GM18507 (cell line): ENCODE measurements at regions not wholly inside any gene's neighbourhood (a gene's known extent, or its start where the extent isn't known, plus 50 kb on each side); places are given as distances from the start of the nearest gene placed in this dataset.

Experiments used
- DNase-seq: peaks from one replicate; pipeline ENCODE4 v3.0.0; 2011; ENCODE audit warnings: low read depth; ENCODE audit not compliant: insufficient read length; ENCODE audit errors: extremely low spot score
- FAIRE-seq: peaks from 2 replicates; lab custom pipeline; 2011; peaks lifted over from hg19 to GRCh38; lab: Jason Lieb, UNC

DNA sequence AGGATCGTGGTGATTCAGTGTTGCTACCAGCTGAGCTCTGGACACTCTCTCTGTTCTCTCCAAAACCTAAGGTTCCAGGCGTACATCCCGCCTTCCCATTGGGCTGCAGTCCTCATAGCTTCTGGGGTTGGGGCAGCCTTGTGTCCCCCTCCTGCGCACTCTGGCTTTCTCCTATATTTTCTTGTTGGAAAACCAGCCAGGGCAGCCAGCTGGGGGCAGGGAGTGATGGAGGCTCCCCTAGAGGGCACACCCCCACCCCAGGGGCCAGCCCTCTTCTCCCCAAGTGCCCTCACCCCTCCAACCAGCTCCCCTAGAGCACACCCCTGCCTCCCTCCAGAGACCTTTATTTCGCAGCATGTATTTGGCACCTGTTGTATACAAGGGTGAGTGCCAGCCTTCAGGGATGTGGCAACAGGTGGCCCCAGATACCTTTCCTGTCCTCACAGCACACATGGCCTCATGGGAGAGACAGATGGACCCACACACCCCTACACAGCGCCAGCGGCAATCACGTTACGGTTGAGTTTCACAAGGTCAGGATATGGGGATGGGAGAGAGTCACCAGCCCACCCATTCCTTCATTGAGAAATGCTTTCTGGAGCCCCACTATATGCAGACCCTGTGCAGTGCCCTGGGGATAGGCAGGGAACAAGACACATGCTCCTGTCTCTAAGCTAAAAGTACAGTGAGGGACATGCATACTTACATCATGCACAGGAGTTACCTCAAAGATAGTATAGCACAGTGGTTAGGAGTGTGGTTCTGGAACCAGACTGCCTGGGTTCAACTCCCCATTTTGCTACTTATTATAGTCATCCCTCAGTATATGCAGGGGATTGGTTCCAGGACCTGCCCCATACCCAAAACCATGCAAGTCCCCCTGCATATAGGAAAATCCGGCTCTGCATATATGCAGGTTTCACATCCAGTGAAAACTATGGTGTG lies 141.1 kb downstream of the PHETA1 start:
- FAIRE-seq (no peak), DNase-seq (no peak)

DNA sequence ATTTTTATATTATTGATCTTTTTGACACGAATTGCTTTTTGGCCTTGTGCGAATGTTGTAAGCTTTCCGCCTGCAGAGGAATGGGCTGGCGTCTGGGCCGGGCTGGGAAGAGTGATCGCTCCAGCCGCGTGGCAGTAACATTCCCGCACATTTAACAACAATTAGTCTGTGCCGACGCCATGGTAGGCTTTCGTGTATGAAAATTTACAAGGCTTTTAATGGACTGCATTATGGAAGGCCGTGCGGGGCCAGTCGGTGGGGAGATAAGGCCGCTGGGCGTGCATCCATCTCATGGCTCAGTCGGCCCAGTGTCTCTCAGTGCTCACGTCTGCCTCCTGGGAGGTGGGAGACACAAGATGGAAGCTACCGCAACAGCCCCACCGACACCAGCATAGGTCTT lies 142.2 kb downstream of the PHETA1 start:
- FAIRE-seq (no peak), DNase-seq (no peak)

DNA sequence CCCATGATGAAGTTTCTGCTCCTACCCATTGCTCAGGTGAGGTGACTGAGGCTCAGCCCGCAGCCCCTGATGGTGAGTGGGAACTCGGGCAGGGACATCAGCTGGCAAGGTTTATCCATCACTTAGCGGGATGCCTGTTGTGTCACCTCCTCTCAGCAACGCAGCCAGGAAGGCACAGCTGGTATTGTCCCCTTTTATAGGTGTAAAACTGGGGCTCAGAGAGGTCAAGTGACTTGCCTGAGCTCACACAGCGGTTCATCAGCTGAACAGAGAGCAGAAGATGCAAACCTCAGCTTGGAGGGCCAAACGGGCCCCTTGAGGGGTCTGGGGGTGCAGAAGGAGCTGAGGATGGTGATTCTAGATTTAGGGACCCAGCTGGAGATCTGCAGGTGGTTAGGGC lies 143.6 kb downstream of the PHETA1 start:
- DNase-seq (no peak), FAIRE-seq (no peak)

DNA sequence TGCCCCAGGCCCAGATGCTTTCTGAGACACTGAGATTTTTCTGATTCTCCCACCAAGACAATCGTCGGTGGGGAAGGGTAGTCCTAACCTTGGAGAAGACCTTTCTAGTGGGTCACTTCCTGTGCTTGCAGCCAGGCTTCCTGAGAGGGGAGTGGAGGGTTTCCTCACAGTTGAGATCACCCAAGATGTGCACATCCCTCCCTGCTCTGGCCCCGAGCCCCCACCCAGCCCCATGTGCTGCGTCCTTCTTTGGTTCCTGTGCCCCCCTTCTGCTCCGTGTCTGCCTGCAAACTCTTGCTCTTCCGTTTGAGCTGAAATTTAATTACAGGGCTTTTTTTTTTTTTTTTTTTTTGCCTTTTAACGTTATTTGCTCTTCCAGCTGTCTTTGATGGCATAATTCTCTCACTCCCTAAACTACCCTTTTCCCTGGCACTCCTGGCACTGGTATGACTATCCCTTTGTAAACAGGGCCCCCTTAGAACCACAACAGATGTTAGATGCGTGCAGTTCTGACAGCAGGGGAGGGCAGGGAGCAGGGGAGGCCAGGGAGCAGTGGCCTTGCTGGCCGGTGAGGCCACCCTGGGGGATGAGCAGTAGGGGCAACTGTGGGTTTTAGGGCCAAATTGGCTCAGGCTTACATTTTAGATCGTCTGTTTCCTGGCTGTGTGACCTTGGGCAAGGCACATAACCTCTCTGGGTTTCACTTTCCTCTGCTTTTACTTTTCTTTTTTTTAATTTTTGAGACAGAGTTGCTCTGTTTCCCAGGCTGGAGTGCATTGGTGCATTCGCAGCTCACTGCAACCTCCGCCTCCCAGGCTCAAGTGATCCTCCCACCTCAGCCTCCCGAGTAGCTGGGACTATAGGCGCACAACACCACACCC lies 144.5 kb downstream of the PHETA1 start:
- no peak for FAIRE-seq

DNA sequence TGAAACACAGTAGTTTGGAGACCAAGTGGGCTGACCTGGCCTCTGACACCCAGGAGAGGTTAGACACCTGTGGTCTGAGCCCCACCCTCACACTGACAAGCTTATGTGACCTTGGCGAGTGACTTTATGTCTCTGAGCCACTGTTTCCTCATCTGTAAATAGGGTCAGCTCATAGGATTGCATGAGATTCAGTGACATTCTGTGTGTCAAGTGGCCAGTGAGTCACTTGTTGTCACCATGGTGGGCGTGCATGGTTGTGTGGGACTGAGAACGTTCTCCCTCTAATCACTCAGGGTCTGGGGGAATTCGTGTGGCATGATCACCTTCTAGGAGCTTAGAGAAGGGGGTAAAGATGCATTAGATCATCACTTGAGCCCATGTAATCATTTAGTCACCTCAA lies 146.4 kb downstream of the PHETA1 start:
- FAIRE-seq (no peak), DNase-seq (no peak)

More for the DNA sequence above, 144.5 kb downstream of the PHETA1 start:
- no peak for DNase-seq

DNA sequence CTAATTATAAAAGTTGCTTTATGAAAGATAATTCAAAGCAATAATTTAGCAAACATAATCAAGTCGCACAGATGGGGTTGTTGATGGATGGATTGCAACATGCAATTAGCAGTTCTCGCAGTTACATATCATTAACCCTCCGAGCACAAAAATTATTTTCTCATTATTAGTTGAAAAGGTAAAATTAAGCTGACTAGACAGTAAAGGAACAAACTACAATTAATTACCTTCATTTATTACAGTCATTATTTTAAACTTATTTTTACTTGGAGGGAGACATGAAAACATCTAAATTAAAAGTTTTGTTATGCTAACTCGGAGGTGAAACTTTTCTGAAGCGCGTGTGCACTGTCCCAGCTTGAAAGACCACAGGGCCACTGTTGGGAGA lies 146.9 kb downstream of the PHETA1 start:
- no peak for FAIRE-seq
- no peak for DNase-seq

DNA sequence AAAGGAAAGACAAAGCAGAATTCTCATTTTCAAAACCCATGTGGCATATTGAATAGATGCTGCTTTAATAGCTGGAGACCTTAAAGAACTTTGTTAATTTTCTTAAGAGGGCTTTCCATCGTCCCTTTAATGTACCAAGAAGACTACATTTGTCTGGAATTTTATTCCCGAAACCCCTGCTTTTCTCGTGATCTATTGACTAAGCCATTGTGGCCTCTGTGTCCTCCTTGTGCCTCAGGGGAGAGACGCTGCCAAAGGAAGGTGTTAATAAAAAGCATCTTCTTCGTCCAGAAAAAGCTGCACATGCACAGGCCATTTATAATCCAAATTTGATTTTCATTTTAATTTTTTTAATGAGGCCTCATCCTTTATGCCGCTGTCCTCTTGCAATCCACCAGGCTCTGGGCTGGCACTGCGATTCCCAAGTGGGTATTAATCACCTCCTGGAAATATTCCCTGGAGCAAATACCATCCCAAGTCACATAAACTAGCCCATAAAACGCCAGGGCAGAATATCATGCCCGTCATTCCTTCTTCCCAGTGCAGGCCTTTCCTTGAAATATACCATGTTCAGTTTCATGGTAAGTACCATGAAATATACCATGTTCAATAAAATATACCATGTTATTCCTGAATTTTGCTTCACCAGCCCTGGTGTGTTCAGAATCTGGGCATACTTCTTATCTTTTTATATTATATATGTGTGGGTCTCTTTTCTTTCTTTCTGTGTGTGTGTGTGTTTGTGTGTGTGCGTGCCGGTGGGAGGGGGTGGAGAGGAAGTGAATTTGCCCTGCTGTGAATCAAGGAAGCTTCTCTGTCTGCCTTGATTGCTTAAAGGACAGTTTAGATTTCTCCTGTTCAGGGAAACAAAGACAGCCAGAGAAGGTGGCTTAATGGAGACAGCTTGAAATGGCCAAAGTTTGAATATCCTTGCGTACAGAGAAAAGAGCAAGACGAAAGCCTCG lies 147.6 kb downstream of the PHETA1 start:
- DNase-seq (no peak), FAIRE-seq (no peak)

DNA sequence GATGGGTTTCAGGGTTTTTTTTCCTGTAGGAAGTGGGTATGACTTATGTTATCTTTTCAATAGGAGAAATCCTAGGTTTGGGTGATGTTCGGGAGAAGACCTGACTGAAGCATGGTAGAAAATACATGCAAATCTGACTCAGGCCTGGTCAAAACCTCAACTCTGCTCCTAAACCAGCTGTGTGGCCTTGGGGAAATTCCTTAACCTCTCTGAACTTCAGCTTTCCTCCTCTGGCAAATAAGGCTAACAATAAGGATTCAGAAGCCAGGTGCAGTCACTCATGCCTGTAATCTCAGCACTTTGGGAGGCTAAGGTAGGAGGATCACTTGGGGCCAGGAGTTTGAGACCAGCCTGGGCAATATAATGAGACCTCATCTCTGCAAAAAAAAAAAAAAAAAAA lies 148.5 kb downstream of the PHETA1 start:
- FAIRE-seq: no peak
- no peak for DNase-seq

DNA sequence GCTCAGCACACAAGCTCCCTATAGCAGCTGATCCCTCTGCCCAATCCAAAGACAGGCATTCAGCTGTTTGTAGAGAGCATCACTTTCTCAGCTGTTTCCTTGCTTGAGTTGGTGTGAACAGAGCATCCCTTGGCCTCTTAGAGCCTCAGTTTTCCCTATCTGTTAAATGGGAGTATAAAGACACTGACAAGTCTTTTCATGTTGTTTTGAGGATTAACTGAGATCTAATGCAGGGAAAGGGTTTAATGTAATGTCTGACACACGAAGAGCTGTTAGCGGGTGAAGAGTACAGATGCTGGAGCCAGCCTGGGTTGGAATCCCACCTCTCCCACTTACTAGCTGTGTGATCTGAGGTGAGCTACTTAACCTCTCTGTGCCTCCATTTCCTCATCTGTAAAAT lies 149.5 kb downstream of the PHETA1 start:
- DNase-seq (no peak), FAIRE-seq (no peak)

DNA sequence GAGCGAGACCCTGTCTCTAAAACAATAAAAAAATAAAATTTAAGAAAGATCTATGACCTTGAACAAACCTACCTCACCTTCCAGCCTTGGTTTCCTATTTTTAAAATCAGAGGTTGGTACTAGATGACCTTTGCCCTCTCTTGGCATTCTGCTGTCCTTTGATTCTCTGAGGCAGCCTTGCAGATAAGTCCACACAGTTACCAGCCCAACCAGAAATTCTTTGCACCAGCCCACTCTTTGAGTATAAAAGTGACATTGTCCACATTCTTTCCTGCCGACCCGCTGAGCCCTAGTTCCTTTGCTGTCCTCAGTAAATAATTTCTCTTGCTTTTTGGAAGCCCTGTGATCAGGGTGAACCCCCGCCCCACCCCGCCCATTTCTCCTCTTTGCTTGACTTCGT lies 150.4 kb downstream of the PHETA1 start:
- no peak for FAIRE-seq
- DNase-seq: no peak

DNA sequence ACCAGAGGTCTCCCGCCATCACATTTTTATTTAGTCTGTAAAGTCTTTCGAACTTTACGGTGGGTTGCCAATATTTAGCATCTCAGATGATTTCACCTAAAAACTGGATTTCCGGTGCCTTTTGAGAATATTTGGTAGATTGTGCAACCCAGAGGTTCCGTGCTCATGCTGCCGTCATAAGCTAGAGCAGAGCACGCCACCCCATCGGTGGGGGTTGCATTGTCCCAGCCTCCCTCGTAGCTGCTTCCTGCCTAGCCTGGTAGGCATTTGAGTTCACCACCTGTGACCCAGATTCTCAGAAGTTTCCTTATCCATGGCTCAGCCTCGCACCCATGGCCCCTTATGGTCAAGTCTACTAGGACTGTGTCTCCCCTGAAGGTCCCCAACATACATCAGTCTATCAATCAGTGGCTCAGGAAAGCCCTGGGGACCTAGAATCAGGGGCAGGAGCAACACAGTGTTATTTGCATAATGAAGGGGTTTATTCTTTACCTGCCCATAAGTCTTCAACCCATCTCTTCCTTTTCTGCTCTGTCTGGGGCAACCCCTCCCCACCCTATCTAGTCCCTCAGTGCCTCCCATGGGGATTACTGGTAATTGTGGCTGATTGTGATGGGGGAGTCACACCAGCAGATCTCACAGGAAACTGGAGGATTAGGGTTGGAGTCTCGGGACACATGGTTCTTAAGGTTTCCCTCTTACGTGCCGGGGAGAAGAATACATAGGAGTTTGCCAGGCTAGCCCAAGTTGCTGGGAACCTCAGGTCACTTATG lies 152.3 kb downstream of the PHETA1 start:
- DNase-seq (no peak), FAIRE-seq (no peak)

DNA sequence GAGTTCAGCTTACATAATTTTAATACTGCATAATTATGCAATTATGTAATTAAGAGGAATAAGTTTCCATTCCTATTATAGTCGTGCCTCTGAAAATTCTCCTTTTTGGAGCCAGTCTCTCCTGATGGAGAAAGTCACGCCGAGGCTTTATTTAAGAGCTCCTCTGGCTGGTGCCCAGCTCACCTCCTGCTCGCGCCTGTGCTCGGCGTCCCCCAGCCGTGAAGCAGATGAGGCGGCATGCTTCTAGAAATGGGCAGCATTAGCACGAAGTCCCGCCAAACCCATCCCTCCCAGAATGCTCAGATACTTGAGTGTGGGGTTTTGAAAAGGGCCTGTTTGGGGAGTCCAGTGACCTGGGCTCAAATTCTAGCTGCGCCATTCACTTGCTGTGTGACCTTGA lies 153.0 kb downstream of the PHETA1 start:
- FAIRE-seq: no peak
- DNase-seq: no peak

DNA sequence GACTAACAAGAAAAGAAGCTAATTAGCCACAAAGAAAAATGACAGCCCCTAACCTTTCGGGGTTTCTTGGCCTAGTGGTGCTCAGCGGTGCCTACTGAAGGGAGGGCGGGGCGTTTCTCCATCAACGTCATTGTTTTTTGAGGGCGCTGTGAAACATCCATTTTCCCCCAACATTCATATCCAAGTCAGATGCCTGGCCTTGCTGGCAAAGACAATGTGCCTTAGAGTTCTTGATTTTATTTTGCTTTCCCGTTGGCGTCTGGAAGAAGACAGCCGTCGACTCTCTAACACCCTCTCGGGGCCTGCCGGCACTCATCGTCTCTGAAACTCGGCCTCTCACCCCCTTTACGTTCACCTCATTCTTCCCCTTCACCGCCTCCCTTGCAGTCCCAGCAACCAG lies 154.5 kb downstream of the PHETA1 start:
- FAIRE-seq: no peak
- DNase-seq: no peak

DNA sequence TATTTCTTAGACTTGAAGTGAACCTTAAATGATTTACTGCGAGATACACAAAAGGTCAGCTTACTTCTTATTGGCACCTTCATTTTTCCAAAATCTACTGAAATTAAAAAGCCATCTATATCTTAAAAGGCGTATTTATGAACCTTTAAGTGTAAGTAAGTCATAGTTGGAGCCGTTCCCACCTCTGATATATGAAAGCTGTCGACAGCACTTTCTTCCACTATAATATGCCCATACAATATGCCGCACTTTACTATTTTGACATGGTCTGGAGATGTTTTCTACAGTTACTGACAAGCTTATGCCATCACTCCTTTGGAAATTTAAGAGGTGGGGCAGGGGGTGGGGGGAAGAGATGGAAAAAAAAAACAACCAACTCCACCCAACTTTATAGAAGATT lies 155.3 kb downstream of the PHETA1 start:
- FAIRE-seq: no peak
- no peak for DNase-seq

DNA sequence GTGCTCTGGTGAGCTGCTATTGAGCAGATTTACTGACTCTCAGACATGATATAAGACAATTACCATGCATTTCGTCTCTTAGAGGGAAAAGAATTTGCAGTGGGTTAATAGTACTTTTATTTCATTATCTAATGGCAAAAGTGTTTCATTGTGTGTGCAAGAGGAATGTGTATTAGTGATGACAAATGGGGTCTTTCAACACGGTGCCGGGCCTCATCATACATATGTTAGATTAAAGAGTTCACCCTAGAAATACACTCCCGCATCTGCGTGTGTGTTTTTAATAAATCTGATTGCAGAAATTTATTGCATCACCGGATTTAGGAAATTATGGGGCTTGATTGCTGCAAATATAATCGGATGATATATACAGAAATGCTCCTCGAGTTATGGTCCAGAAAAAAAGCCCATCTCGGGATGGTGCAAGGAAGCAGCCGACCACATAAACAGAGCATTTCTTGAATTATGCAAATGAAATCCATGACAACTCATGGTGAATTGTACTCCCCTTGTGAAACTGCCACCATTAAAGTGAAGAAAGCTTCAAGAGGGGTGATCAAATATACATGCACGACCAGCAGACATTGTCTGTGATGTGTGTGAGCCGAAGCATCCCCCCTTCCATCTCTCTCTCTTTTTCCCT lies 156.0 kb downstream of the PHETA1 start:
- DNase-seq: no peak
- FAIRE-seq: no peak

DNA sequence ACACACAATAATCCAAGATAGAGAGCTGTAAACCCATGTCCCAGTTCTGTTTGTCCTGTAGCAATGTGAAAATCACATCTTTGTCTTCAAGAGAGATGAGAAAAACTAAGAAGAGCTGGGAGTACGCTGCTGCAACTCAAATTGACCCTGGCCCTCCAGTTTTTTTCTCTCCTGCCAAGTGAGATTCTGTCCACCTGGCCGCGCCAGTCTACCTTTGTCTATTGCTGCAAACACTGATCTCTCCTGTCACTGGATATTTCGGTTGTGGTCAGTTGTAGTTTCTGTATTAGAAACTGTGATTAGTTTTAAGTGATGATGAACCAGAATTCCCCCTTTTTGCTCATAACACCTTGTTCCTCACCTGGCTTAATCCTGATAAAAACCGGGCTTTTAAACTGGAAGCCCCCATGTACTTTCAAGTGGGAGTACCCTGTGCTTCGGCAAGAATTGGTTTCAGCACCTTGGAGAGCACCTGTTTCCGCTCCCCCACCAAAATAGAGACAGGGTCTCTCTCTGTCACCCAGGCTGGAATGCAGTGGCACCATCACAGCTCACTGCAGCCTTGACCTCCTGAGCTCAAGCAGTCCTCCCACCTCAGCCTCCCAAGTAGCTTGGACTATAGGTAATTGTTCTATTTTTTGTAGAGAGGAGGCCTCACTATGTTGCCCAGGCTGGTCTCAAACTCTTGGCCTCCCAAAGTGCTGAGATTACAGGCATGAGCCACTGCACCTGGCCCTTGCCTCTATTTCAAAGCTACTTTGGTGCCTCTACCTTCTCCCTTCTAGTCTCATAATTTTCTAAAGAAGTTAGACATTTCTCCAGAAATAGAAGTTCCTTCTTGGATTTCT lies 156.8 kb downstream of the PHETA1 start:
- DNase-seq (no peak), FAIRE-seq (no peak)

DNA sequence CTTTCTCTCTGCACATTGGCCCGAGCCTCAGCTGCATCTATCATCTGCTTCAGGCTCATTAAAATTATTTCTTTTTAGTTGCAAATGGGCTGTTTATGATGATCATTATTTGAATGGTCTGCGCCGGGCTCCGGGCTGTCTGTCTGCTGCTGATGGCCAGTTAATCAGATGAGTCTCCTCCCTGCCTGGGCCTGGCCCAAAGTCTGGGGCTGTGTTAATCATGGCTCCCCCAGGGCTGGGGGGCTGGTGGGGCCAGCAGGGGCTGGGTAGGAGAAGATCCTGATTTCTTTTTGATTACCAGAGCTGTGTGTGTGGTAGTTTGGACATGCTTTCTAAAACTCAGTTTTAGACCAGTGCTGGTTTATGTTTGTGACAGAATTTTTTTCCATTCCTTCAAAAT lies 159.1 kb downstream of the PHETA1 start:
- DNase-seq (no peak), FAIRE-seq (no peak)

DNA sequence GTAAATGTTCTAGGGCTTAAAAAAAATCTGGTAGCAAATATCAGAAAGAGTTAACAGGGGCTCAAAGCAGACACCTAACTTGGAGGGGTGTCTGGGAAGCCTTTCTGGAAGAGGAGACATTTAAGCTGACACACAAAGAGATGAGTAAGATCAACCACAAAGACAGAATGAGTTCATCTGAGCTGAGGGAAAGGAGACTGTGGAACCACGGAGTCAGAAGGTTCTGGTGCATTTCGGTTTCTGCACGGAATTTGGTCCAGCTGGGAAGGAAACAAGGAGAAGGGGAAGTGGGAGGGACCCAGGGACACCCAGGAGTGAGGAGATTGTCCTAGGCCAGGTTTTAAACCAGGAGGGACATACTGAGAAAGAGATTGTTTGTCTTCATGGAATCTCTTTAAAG lies 161.1 kb downstream of the PHETA1 start:
- DNase-seq (no peak), FAIRE-seq (no peak)
